ENCODE measurements at regions not wholly inside any gene's neighbourhood (a gene's known extent, or its start where the extent isn't known, plus 50 kb on each side); places are given as distances from the start of the nearest gene placed in this dataset.

DNA sequence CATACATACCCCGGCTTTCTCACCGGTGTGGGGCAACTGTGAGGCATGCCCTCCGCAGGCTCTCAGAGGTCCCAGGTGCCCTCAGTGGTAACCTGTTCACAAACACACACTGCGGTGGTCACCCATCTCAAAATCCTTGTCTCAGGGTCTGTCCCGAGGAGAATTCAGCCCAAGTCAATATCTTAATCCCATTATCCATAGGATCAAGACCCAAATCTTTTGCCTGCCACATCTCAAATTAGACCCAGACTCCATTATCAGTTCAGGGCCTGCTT, 140.8 kb downstream of the CDC5L start:
- no peak overlapping the region for H2AFZ ChIP-seq (ENCODE audit: low read depth, low read length)
- H3K79me2 ChIP-seq (replicated peaks; ENCODE audit: insufficient read depth, low read length) = no peaks in the 10 kb centered on the region
- H3F3A ChIP-seq (ENCODE audit: insufficient read depth, low read length, poor library complexity, severe bottlenecking) = no peaks in the 10 kb centered on the region
- H3K36me3 ChIP-seq (ENCODE audit: insufficient read depth, low read length) = no peaks in the 10 kb centered on the region
- no peaks in the 10 kb centered on the region for H4K20me1 ChIP-seq (ENCODE audit: insufficient read depth)
- H3K9me2 ChIP-seq (ENCODE audit: insufficient read depth, low read length) = no peaks in the 10 kb centered on the region
- H3K9me3 ChIP-seq (ENCODE audit: low read length) = no peaks in the 10 kb centered on the region
- H3K4me3 ChIP-seq (ENCODE audit: low read length) = no peak overlapping the region
- no peak overlapping the region for H3K27ac ChIP-seq (ENCODE audit: low read length)
- no peak overlapping the region for H3K4me2 ChIP-seq (ENCODE audit: low read length)
- H3K27me3 ChIP-seq (ENCODE audit: insufficient read depth, low read depth, low read length) = no peaks in the 10 kb centered on the region
- no peak overlapping the region for H3K9ac ChIP-seq (ENCODE audit: low read length)
- no peak for TF ChIP-seq SMC3 (conservative IDR thresholded peaks at IDR 0.05; ENCODE audit: poor library complexity)
- no peak for TF ChIP-seq RAD21 (conservative IDR thresholded peaks at IDR 0.05)
- TF ChIP-seq, protein P1, sequence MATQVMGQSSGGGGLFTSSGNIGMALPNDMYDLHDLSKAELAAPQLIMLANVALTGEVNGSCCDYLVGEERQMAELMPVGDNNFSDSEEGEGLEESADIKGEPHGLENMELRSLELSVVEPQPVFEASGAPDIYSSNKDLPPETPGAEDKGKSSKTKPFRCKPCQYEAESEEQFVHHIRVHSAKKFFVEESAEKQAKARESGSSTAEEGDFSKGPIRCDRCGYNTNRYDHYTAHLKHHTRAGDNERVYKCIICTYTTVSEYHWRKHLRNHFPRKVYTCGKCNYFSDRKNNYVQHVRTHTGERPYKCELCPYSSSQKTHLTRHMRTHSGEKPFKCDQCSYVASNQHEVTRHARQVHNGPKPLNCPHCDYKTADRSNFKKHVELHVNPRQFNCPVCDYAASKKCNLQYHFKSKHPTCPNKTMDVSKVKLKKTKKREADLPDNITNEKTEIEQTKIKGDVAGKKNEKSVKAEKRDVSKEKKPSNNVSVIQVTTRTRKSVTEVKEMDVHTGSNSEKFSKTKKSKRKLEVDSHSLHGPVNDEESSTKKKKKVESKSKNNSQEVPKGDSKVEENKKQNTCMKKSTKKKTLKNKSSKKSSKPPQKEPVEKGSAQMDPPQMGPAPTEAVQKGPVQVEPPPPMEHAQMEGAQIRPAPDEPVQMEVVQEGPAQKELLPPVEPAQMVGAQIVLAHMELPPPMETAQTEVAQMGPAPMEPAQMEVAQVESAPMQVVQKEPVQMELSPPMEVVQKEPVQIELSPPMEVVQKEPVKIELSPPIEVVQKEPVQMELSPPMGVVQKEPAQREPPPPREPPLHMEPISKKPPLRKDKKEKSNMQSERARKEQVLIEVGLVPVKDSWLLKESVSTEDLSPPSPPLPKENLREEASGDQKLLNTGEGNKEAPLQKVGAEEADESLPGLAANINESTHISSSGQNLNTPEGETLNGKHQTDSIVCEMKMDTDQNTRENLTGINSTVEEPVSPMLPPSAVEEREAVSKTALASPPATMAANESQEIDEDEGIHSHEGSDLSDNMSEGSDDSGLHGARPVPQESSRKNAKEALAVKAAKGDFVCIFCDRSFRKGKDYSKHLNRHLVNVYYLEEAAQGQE (IDR thresholded peaks at IDR 0.05; ENCODE audit: borderline replicate concordance) = no peak
- TF ChIP-seq MXI1 (conservative IDR thresholded peaks at IDR 0.05; ENCODE audit: poor library complexity, severe bottlenecking) = no peak
- no peak for TF ChIP-seq EP300 (conservative IDR thresholded peaks at IDR 0.05; ENCODE audit: poor library complexity, severe bottlenecking)
- TF ChIP-seq TAF1 (IDR thresholded peaks at IDR 0.05; ENCODE audit: low read depth) = no peak

DNA sequence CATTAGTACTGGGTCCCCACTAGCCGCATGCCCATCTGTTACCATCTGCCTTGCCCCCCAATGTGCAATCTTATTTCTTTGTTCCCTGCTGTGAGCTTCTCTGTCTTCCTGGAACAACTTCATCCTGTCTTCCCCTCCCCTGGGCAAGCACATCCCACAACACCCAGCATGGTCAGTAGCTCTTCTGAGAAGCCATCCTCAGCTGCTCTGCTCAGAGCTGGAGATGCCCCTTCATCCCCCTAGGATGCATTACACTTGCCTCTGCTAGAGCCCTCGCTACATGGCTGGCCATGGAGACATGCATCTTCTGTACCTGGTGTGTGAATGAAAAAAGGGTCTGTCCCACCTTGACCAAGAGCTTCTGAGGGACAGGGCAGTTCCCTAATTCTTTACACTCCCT, 141.2 kb downstream of the CDC5L start:
- TF ChIP-seq EP300 (conservative IDR thresholded peaks at IDR 0.05; ENCODE audit: poor library complexity, severe bottlenecking) (no peak), EZH2 (IDR thresholded peaks at IDR 0.05; ENCODE audit: borderline replicate concordance, insufficient read depth, low read length, poor library complexity, severe bottlenecking) (no peak), SMC3 (conservative IDR thresholded peaks at IDR 0.05; ENCODE audit: poor library complexity) (no peak), POLR2AphosphoS5 (IDR thresholded peaks at IDR 0.05) (no peak), TAF1 (IDR thresholded peaks at IDR 0.05; ENCODE audit: low read depth) (no peak), RAD21 (conservative IDR thresholded peaks at IDR 0.05) (no peak), MXI1 (conservative IDR thresholded peaks at IDR 0.05; ENCODE audit: poor library complexity, severe bottlenecking) (no peak)
- TF ChIP-seq, protein P2, sequence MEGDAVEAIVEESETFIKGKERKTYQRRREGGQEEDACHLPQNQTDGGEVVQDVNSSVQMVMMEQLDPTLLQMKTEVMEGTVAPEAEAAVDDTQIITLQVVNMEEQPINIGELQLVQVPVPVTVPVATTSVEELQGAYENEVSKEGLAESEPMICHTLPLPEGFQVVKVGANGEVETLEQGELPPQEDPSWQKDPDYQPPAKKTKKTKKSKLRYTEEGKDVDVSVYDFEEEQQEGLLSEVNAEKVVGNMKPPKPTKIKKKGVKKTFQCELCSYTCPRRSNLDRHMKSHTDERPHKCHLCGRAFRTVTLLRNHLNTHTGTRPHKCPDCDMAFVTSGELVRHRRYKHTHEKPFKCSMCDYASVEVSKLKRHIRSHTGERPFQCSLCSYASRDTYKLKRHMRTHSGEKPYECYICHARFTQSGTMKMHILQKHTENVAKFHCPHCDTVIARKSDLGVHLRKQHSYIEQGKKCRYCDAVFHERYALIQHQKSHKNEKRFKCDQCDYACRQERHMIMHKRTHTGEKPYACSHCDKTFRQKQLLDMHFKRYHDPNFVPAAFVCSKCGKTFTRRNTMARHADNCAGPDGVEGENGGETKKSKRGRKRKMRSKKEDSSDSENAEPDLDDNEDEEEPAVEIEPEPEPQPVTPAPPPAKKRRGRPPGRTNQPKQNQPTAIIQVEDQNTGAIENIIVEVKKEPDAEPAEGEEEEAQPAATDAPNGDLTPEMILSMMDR (IDR thresholded peaks at IDR 0.05; ENCODE audit: poor library complexity, severe bottlenecking) = no peak
- TF ChIP-seq, protein P1 (IDR thresholded peaks at IDR 0.05; ENCODE audit: borderline replicate concordance) = no peak

More for the DNA sequence above, 141.2 kb downstream of the CDC5L start:
- no peaks in the 10 kb centered on the region for H4K20me1 ChIP-seq (ENCODE audit: insufficient read depth)
- H3K4me3 ChIP-seq (ENCODE audit: low read length) = no peak overlapping the region
- no peak overlapping the region for H2AFZ ChIP-seq (ENCODE audit: low read depth, low read length)
- no peaks in the 10 kb centered on the region for H3K36me3 ChIP-seq (ENCODE audit: insufficient read depth, low read length)
- no peak overlapping the region for H3K4me2 ChIP-seq (ENCODE audit: low read length)
- H3K79me2 ChIP-seq (replicated peaks; ENCODE audit: insufficient read depth, low read length) = no peaks in the 10 kb centered on the region
- H3K9me2 ChIP-seq (ENCODE audit: insufficient read depth, low read length) = no peaks in the 10 kb centered on the region
- no peaks in the 10 kb centered on the region for H3F3A ChIP-seq (ENCODE audit: insufficient read depth, low read length, poor library complexity, severe bottlenecking)
- no peaks in the 10 kb centered on the region for H3K9me3 ChIP-seq (ENCODE audit: low read length)
- no peaks in the 10 kb centered on the region for H3K27me3 ChIP-seq (ENCODE audit: insufficient read depth, low read depth, low read length)
- H3K27ac ChIP-seq (ENCODE audit: low read length) = no peak overlapping the region
- no peak overlapping the region for H3K9ac ChIP-seq (ENCODE audit: low read length)

Measured in neural cell (in vitro differentiated cells).